OCI-M2 (cell line): ENCODE measurements at regions not wholly inside any gene's neighbourhood (a gene's known extent, or its start where the extent isn't known, plus 50 kb on each side); places are given as distances from the start of the nearest gene placed in this dataset.

Experiments used
- DNase-seq: peaks from one replicate; lab custom pipeline; 2025; ENCODE audit not compliant: unreplicated experiment; lab: John Stamatoyannopoulos, UW

DNA sequence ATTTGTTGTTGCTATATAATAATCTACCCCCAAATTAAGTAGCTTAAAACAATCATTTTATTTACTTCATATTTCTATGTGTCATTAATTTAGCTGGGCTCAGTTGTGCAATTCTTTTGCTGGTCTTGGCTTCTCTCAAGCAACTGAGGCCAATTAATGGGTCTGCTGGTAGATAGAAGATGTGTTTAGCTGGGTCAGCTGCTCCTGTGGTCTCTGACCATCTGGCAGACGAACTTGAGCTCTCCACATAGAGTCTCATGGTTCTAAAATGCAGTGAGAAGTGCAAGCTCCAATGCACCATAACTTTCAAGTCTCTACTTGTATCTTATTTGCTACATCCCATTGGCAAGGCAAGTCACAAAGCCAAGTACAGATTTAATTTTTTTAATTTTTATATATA, 515.6 kb downstream of the ZIC1 start:
- DNase-seq = no peak

DNA sequence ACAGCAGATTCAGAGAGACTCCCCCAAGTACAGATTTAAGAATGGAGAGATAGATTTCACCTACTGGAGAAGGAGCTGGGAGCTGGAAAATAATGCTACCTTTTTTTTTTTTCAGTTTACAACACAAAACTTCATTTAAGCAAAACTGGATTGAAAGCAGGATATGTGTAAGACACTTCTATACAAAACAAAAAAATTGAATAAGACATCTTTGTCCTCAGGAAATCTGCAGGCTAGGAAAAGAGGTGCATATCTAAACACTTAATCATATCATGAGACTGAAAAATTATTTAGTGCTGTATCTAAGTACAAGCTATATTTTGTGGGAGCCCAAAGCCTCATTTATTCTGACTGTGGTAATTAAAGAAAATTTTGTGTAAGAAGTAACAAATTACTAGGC, 516.1 kb downstream of the ZIC1 start:
- no peak for DNase-seq

DNA sequence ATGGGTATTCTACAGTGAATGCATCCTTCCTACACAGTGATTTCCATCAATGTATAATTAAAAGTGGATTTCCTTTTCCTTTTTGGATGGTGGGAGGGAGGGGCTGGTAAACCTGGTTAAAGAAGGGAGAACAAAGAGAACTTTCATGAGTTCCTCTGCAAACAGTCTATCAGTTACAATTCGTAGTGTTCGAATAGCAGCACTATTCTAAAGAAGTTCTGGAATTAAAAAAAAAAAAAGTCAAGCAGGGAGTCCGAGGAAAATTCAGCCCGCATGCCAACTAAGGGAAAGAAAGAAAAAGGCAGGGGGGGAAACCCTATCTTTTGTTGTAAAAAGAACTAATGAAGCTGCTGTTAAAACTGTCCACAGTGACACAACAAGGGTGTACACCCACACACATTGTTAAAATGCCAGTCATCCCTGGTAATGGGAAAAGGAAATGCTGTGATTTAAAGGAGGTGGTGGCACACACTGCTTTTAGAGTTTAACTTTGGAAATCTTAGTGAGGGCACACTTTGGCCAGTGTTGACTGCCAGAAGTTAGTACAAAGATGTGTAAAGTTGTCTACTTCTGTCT, 521.2 kb downstream of the ZIC1 start:
- DNase-seq = no peak

DNA sequence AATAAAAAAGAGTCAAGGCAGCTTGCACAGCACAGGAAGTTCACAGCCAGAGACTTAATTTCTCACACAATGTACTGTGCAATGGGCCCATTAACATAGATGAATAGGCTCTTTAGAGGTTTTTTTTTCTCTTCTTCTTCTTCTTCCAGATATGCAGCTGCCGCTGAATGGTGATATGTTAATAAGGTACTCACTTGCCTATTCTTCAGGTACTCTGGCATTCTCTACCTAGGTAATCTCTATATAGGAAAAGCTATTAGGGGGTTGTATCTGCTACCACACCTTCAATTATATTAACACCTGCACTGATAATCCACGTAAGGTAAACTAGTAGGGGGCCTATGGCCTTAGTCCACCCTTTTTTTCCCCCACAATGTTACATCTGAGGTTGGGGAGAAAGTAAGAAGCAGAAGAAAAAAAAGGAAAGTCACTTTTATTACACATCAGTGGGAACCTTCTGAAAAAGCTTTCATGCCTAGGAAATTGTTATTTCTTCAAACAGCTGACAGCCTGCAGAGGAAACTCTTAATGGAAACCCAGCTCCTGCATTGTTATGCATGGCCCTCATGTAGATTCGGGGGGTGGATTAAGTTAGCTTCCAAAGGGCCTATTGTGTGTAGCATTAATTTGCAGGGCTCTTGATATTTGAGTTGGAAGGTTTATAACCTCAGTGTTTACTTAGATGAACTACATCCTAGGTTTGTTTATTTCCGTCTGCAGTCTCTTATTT, 525.5 kb downstream of the ZIC1 start:
- DNase-seq = no peak

DNA sequence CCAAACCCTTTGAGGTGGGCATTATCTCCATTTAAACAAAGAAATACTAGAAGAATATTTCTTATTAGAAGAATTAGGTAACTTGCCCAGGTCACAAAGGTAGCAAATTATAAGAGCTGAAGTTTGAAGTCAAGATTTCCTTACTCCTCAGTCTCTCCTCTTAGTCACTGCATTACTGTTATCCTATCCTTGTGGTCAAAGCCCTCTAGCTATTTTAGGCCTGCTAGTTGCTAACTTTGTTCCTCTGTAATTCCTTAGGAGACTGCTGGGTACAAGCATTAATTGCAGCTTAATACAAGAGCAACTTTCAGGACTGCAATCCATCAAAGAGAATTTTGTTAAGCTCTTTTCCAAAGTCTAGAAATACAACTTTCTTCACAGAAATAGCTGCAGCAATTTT, 528.2 kb downstream of the ZIC1 start:
- DNase-seq = no peak

DNA sequence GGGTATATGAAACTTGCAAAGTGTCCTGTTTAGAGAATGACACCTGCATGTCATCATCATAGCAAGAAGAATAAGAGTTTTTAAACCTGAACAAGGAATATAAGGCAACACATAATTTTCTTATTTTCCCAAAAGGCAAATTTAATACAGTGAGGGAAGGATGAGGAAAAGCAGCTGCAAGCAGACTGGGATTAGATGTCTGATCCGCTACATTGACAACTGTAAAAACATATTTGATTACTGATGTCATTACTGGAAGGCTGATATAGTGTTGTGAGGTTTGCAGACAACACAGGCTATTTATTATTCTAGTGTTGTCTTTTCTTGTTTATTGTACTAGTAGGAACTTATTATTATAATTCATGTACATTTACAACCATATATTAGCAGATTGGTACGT, 528.7 kb downstream of the ZIC1 start:
- no peak for DNase-seq

DNA sequence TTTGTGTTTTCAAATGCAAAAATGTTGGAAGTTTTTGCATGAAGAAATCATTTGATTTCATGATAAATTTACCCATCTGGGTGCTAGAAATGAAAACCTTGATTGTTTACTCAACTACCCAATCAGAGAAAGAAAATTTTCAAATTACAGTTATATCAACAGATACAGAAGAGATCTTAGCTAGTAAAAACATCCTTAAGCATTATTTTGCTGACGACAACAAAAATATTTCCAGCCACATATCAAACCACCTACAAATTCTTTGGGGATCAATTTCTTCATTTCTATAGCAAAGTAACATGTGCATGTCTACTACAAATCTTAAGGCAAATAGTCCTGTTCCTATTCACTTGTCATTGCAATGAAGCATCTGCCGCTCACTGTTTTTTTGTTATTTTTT, 530.3 kb downstream of the ZIC1 start:
- no peak for DNase-seq

DNA sequence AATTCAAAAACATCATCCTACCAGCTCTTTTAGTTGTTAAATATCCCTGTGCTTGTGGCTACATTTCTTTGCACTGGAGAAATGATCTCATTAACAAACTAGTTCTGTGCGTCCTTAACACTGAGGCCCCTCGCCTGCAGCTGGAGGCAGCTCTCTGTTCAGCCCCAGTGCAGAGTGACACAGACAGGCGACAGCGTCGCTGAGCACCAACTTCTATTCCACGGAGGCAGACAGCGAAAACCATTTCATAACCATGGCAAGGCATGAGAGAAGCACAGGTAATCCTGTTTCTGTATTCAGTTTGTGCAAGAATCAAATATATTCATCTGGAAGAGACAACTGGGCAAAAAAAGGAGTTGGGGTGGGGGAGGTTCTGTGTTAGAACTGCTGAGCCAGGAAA, 530.7 kb downstream of the ZIC1 start:
- no peak for DNase-seq

DNA sequence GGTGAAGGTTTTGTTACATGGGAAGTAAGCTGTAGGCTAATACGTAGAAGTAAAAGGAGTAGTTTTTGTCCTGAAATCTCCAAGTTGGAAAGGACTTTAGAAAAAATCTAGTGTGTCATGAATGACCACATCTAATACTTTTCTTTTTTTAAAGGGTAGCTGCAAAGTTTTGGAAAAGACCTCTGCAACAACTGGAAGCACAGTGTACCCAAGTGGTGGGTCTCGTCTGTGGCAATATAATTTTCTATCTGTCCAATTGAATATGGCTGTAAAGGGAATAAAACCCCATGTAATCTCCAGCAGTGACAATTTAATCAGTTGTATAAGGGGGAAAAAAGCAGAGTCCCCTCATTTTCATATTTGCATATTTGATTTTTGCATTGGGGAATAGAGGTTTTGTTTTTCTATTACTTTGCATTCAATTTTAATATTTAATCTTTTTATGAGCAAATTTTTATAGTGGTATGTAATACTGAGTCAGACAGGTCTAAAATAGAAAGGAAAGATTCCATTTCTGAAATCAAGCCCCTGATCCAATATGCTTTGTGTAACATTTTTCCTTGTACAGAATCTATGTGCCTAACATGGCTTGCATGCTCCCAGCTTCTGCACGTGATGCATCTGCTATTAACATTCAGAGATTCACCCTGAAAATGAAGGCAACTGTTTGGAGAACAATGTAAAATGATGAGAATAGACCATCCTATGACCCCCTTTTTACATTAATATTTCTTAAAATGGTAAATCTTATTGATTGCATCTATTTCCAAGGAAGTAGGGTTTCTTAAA, 531.4 kb downstream of the ZIC1 start:
- DNase-seq = no peak

DNA sequence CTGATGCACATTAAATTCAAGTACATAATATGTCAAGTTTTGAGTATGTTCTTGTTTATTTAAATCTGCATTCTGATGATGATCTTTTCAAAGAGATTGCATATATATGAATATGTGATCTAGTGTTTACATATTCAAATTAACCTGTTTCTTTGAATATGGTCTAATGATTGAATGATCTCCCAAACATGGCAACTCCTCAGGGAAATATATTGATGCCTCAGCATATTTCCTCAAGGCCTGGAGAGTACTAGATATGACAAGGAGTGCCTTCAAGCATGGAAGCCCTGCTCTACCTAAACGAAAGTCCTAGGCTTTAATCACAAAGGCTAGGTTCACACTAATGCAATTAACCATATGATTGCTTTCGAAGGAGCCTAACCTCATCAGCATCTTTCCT, 532.8 kb downstream of the ZIC1 start:
- DNase-seq = no peak

DNA sequence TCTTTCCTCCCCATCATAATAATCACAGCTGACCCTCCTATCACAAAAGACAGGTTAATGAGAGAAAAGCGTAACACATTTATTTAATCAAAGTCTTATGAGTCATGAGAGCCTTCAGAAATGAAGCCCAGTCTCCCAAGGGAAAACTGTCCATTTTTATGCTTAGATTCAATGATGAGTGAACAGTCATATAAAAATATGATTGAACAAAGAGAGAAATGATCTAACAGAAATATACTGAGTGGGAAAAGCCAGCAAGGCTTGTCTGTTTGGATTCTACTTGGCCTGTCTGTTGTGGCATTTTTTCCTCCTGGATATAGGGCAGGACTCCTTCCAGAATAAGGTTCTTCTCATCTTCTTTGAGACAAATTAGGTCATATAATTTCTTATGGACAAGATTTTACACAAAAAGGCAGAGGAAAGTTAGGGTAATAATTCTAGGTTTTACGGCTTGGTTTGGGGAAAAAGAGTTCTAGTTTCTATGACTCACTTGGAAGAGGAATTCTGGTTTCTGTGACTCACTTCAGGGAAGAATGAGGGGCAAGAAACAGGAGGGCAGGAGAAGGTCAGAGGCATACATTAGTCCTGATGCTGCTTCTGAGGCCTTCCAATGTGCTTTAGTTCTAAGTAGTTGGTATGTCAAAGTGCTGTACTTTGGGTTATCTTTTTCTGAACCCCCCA, 534.2 kb downstream of the ZIC1 start:
- DNase-seq = no peak

DNA sequence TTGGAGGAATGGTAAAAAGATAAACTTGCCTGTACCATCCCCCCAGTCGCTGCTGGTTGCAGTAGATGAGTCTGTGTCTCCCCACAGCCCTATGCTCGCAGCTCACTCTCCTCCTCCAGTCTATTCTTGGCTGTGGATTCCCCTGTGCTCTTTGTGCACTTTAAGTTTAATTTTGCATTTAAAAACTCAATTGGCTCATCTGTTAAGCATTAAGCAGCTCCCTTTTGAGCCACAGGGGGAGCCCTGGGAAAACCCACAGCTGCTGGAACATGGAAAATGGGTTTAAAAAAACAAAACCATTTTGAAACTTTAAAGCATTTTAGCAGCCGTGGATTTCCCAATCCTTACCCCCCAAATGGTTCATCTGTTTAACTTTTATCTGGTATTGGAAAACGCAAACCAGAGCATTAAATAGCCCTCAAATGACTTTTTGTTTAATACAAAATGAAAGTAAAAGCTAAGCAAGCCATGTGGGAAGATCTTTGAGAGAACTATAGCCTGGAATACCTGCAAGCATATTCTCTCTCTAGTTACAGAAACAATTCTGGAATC, 536.9 kb downstream of the ZIC1 start:
- DNase-seq = peak; percentile 42

DNA sequence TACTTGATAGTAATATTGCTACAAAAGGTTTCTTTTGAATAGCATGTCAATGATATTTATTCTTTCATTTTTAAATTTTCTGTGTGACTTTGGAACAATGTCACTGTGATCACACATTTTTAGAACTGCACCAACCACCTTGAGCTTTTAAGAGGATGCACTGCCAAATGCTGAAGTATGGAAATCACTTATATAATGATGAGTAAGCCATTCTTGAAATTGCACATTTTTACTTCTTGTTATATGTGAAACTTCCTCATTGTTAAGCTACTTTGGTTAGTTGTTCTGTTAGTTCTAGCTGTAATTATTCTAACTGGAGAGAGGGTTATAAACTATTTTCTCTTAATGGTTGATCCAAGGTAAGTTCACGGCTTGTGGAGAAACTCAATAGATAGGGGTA, 547.5 kb downstream of the ZIC1 start:
- no peak for DNase-seq

DNA sequence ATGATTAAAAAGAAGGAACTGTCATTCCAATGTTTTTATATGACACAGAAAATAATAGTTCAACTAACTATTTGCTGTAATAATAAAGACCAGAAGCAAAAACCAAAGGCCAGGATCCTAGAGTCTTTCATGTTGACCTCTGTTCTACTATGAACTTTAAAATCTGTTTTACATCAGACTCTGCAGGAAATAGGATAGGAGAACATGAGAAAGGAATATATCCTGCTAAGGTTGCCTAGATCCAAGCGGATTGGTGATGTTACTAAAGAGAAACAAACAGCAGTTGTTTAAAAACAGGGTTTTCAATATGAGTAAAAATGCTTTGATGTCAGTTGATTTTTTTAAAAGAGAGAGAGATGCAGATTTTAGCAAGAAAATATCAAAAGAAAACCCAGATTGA, 549.6 kb downstream of the ZIC1 start:
- no peak for DNase-seq

DNA sequence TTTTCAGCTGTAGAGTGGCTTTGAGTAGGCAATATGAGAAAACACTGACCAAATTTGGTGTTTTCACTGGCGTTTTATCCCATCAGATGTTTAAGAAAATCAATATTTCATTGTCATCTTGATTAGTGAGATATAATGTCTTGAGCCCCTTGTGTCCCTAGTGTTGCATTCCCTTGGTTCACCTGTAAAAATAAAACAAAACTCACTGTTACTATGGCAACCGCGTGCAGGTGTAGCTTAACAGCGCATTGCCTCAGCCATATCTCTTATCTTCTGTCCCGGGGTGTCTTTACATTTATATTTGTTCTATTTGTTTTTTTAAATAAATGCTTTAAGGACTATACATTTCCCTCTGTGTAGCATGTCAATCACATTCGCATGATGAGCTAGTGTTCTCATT, 551.6 kb downstream of the ZIC1 start:
- DNase-seq = no peak

DNA sequence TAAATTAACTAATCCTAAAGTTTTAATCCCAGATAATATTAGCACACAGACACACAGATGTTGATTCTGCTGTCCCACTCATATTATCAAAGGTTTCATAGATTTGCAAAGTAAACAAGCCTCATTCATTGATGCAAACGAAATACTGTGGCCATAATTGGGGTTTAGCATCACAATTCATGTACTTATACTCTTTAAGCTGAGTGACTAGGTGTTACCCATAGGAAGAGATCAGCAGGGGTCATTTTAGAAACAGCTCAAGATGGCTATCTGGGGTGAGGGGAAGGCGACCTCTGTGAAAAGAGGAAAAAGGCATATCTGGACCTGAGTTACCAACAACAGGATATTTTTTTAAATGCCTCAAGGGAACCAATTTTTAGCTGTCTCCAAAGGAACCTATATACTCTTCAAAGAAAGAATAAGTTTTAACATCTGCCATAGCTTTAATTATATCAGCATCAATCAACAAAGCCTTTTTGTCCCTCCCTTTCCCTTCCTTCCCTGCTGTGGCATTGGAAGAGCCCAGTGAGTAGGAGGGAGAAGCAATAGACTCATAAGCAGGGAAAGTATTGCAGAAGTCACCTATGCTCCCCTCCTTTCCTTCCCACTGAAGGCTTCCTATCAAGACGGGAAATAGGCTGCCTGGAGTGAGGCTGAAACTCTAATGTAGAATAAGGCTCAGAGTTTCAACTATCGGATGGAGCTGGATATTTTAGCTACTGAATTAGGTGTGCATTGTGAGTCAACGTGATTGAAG, 553.4 kb downstream of the ZIC1 start:
- no peak for DNase-seq

DNA sequence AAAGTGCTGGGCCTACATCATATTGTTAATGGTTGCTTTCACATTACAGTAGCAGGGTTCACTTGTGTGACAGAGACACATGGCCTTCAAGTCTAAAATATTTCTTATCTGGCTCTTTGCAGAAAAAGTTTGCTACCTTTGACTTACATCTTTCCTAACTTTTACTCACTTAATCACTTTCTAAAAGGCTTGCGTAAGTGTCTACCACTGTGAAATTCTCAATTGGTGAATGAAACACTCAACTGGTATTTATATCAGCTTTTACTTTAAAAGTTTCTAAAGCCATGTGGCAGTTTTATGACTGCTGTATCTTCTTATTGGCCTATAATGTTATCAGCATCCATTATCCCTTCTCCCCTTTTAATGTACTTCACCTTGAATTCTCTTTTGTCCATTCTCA, 554.5 kb downstream of the ZIC1 start:
- no peak for DNase-seq

DNA sequence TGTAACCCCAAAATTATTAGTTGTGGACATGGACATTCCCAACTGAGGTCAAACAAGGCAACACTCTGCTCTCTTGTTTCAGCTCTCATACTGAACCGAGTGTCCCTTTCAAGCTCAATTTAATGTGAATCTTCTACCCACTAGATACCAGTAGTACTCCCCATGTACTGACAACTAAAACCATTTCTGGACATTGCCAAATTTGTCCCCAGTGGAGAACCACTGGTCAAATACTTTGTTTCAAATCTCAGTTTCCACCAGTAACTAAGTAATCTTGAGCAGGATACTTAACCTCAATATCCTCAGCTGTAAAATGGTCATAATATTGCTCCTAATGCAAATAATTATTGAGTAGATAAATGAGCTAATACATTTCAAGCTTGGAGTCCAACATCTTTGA, 566.0 kb downstream of the ZIC1 start:
- no peak for DNase-seq

DNA sequence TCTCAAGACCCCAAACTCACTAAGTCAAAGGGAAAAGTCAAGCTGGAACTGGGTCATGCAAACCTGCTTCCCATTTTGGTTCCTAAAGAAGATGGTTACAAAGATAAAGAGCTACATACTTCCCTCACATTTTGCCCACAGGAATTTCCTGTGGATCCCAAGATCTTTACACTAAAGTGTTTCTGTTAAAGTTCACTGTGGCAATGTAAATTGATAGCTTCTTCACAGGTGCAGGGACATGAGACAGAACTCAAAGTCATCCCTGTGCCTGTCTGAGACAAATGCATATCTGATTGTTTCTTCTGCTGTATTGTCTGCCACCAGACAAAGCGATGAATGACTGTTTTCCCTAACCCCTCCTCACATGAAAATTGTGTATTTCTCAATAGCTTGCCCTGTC, 567.8 kb downstream of the ZIC1 start:
- no peak for DNase-seq

DNA sequence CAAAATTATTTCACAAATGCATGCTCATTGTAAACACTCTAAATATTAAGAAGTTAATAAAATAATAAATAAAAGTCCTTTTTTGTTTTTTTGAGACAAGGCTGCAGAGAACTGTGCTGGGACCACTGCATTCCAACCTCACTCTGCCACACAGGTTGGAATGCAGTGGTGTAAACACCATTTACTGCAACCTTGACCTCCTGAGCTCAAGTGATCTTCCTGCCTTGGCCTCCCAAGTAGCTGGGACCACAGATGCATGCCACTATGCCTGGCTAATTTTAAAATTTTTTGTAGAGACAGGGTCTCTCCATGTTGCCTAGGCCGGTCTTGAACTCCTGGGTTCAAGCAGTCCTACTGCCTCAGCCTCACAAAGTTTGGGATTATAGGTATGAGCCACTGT, 578.4 kb downstream of the ZIC1 start:
- DNase-seq = no peak

DNA sequence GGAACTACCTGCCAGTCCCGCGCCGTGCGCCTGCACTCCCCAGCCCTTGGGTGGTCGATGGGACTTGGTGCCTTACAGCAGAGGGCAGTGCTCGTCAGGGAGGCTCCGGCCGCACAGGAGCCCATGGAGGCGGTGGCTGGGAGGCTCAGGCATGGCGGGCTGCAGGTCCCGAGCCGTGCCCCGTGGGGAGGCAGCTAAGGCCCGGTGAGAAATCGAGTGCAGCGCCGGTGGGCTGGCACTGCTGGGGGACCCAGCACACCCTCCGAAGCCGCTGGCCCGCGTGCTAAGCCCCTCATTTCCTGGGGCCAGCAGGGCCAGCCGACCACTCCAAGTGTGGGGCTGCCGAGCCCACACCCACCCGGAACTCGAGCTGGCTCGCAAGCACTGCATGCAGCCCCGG, 580.2 kb downstream of the ZIC1 start:
- no peak for DNase-seq
